Dendritic cell treated with granulocyte-macrophage colony-stimulating factor and Interleukin-4, amounts not matched to agents 40 ng/mL and 50 ng/mL, for 4 days (primary cell): ENCODE measurements at regions not wholly inside any gene's neighbourhood (a gene's known extent, or its start where the extent isn't known, plus 50 kb on each side); places are given as distances from the start of the nearest gene placed in this dataset.

ENCODE experiments used
- H3K27ac Mint-ChIP-seq: one replicate; pipeline ENCODE4 v1.8.0; 2022; ENCODE audit warnings: mild to moderate bottlenecking, mixed read lengths
- H3K27me3 Mint-ChIP-seq: one replicate; pipeline ENCODE4 v1.8.0; 2022; ENCODE audit warnings: mild to moderate bottlenecking, mixed read lengths
- H3K36me3 Mint-ChIP-seq: one replicate; pipeline ENCODE4 v1.8.0; 2022; ENCODE audit warnings: low read depth, mixed read lengths
- H3K4me1 Mint-ChIP-seq: one replicate; pipeline ENCODE4 v1.8.0; 2022; ENCODE audit warnings: low read depth, mixed read lengths
- H3K4me3 Mint-ChIP-seq: one replicate; pipeline ENCODE4 v1.8.0; 2022; ENCODE audit warnings: mild to moderate bottlenecking, moderate library complexity, mixed read lengths
- H3K9me3 Mint-ChIP-seq: one replicate; pipeline ENCODE4 v1.8.0; 2022; ENCODE audit warnings: mixed read lengths
- intact Hi-C: fragments of 100-400 bp; cut with micrococcal nuclease; formaldehyde crosslinking; loops from one replicate; pipeline ENCODE4 v1.15.0; 2022

DNA sequence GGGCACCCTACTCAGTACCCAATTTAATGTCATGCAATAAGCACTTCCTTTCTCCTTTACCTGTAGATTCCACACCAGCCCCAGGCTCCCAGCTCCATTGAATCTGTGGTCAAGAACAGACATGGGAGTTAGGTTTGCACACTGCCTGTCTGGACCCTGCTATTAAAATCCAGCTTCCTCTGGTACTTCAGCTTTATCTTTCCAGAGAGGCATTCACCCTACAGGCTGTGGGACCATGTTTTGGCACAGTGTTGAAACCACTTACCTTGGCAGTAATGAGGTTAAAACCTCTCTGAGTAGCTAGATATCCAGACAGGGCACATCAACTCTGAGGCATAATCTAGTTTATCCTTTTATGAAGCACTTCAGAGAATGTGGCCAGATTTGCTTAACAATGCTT is 191.5 kb upstream of the PCSK5 start:
- no peak overlapping the region for H3K27ac Mint-ChIP-seq
- no peaks in the 10 kb centered on the region for H3K4me1 Mint-ChIP-seq
- H3K4me3 Mint-ChIP-seq, result no peak overlapping the region
- H3K9me3 Mint-ChIP-seq, result no peaks in the 10 kb centered on the region
- no peaks in the 10 kb centered on the region for H3K36me3 Mint-ChIP-seq
- H3K27me3 Mint-ChIP-seq, result no peaks in the 10 kb centered on the region
- intact Hi-C loops, result no loop called here

DNA sequence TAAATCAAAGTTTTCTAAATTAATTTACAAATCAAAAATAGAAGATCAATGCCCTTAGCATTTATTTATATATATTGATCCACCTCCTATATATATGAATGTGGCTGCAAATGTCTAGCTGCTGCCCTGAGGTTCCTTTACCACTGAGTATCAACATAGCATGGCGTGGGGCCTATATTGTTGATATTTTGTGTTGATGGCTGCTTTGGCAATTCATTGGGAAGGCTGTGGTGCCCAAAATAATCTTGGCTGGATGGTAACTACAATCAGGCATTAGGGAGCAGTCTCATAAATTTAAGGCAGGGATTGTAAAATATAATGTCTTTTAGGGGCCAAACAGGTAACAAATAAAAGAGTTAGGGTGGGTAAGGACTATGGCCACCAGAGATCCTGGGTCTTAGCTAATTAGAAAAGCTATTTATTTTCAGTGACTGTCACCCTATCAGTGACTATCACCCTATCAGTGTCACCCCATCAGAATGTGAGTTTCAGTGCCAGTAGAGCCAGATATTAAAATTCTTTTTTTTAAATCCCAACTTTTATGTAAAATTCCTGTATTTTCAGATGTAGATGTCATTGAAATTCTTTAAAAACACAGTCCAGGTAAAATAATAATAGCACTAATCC is 190.7 kb upstream of the PCSK5 start:
- Mint-ChIP-seq H3K9me3 (no peaks in the 10 kb centered on the region), H3K4me1 (no peaks in the 10 kb centered on the region), H3K27me3 (no peaks in the 10 kb centered on the region), H3K4me3 (no peak overlapping the region), H3K27ac (no peak overlapping the region), H3K36me3 (no peaks in the 10 kb centered on the region)
- intact Hi-C loops, result no loop called here

DNA sequence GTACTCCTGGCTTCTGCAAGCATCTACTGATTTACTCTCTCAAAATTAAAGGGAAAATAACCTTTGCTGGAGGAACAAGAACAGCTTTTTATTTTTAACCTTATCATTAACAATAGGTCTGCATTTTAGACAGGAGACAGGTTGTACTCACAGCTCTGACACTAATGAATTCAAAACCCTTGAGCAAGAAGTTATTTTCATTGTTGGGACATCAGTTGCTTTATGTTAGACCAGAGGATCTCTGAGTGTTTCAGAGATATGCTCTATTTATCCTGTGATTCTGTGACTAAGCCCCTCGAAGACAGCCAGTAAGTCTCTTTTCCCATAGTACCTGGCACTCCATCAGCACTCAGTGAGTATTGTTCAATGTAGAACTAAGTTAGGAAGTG is 190.2 kb upstream of the PCSK5 start:
- Mint-ChIP-seq H3K27me3 (no peaks in the 10 kb centered on the region), H3K4me1 (no peaks in the 10 kb centered on the region), H3K9me3 (peaks cover under 1% of the 10 kb centered on the region), H3K36me3 (no peaks in the 10 kb centered on the region), H3K27ac (no peak overlapping the region), H3K4me3 (no peak overlapping the region)
- intact Hi-C loops, result no loop called here

DNA sequence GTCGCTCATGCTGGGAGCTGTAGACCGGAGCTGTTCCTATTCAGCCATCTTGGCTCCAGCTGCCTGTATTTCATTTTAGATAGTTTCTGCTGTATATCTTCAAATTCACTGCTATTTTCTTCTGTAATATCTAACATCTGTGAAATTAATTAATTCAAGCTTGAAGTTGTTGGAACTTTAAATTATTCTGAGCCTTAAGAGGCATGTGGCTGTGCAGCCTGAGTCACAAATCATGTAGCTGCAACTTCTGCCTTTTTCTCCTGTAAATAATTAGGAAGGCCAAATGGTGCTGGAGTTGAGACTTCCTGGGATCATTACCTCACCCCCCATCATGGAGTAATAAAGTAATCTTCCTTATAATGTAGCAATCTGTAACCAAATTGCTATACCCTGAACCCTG is 183.3 kb upstream of the PCSK5 start:
- intact Hi-C loops, result no loop called here

DNA sequence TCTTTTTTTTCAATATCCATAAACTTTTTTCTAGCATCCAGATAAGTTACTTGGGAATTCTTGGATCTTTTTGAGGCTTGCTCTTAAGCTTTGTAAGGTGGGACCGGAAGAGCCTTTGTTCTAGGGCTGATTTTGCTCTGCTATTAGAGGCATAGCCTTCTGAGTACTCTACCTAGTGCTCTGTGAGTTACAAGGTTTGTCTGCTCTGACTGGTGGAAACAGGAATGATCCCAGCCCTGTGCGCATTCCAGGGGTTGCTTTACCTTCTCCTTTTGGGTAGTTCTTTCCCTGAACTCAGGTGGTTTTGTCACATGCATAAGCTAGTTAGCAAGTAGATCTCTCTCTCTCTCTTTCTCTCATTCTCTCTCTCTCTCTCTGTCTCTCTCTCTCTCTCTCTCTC is 180.8 kb upstream of the PCSK5 start:
- intact Hi-C loops, result no loop called here
- Mint-ChIP-seq H3K4me3 (no peak overlapping the region), H3K27me3 (no peaks in the 10 kb centered on the region), H3K36me3 (no peaks in the 10 kb centered on the region), H3K9me3 (peaks cover 9% of the 10 kb centered on the region), H3K4me1 (no peaks in the 10 kb centered on the region), H3K27ac (no peak overlapping the region)

More for the DNA sequence above, 183.3 kb upstream of the PCSK5 start:
- Mint-ChIP-seq H3K27ac (no peak overlapping the region), H3K36me3 (no peaks in the 10 kb centered on the region), H3K4me3 (no peak overlapping the region), H3K27me3 (no peaks in the 10 kb centered on the region), H3K9me3 (peaks cover 9% of the 10 kb centered on the region), H3K4me1 (no peaks in the 10 kb centered on the region)

DNA sequence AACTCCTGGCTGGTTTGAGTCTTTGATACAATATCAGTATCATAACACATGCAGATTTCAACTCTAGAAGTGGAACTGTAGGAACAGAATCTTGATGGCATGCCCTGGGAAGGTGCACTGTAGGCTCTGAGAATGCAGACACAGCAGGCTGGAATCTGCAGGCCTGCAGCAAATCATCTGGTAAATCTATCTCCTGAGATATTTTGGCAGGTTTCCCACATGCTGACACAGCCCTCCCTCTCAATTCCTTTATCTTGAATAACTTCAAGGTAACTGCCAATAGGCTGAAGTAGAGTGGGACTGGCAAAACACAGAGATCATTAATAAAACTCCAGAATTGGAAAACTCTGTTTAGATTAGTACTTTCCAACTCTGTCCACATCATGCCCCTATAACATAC is 177.8 kb upstream of the PCSK5 start:
- no peaks in the 10 kb centered on the region for H3K4me1 Mint-ChIP-seq
- H3K4me3 Mint-ChIP-seq, result no peak overlapping the region
- H3K27me3 Mint-ChIP-seq, result no peaks in the 10 kb centered on the region
- intact Hi-C loops, result no loop called here
- no peaks in the 10 kb centered on the region for H3K36me3 Mint-ChIP-seq
- no peak overlapping the region for H3K27ac Mint-ChIP-seq
- no peaks in the 10 kb centered on the region for H3K9me3 Mint-ChIP-seq

DNA sequence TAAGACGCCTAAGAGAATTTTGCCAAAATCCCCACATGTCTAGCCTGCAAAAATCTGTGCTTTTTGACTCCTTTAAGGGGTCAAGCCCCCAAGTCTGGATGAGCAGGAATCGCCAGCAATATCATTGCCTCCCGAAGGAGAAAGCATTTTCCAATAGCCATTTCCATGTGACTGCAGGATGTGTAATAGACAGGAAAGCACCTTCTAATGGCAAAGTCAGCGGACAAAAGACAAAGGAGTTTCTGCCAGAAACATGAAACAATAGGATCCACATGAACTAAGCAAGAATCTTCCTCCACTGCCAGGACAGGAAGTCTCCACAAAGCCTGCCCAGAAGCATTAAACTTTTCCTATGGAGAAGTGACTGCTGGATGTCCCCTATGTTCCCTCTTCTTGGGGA is 177.1 kb upstream of the PCSK5 start:
- Mint-ChIP-seq H3K36me3 (no peaks in the 10 kb centered on the region), H3K4me1 (no peaks in the 10 kb centered on the region), H3K4me3 (no peak overlapping the region), H3K27ac (no peak overlapping the region), H3K9me3 (no peaks in the 10 kb centered on the region), H3K27me3 (no peaks in the 10 kb centered on the region)
- intact Hi-C loops, result no loop called here

- no peak overlapping the region for H3K4me3 Mint-ChIP-seq
- no peaks in the 10 kb centered on the region for H3K27me3 Mint-ChIP-seq
- no peaks in the 10 kb centered on the region for H3K36me3 Mint-ChIP-seq
- H3K27ac Mint-ChIP-seq, result no peak overlapping the region
- intact Hi-C loops, result no loop called here
- H3K9me3 Mint-ChIP-seq, result peaks cover 6% of the 10 kb centered on the region
- no peaks in the 10 kb centered on the region for H3K4me1 Mint-ChIP-seq
Observed at GRCh38 chr9:75715360-75715759, 175.1 kb upstream of the PCSK5 start.

DNA sequence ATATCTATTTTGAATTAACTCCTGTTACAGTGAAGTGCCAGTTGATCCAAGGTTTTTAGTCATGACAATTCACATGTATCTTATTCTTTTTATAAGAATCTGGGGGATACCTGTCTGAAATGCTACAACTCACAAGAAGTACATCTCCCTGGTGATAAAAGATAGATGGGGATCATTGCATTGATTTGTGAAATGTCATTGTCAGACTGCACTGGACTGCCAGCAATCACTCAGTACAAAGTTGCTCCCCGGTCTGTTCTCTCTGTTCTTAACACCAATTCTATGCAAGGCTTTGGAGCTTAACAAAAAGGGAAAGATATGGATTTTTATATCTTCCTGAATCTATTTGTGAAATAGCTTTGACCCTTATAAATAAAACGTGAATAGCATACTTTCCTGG is 171.8 kb upstream of the PCSK5 start:
- intact Hi-C loops, result no loop called here
- Mint-ChIP-seq H3K36me3 (no peaks in the 10 kb centered on the region), H3K27me3 (no peaks in the 10 kb centered on the region), H3K4me3 (no peak overlapping the region), H3K27ac (no peak overlapping the region), H3K9me3 (peaks cover 9% of the 10 kb centered on the region), H3K4me1 (no peaks in the 10 kb centered on the region)

DNA sequence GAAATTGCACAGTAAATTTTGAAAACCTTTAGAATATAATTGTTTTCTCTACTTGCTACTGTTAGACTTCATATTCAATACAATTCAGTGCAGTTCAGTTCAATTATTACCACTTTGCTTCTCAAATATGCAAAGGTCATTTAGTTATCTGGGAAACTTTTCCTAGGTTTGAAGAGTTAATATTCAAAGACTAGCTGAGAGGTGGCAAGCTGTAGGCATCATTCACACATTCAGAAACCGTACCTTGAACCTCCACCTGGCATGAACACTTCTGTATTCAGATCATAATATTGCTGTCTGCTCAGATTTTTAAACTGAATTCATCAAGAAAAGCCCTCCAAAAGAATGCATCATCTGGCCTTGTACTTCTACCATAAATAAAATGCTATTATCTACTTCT is 162.1 kb upstream of the PCSK5 start:
- Mint-ChIP-seq H3K9me3 (no peaks in the 10 kb centered on the region), H3K36me3 (no peaks in the 10 kb centered on the region), H3K4me3 (no peak overlapping the region), H3K27ac (no peak overlapping the region), H3K4me1 (no peaks in the 10 kb centered on the region), H3K27me3 (no peaks in the 10 kb centered on the region)
- intact Hi-C loops, result no loop called here

DNA sequence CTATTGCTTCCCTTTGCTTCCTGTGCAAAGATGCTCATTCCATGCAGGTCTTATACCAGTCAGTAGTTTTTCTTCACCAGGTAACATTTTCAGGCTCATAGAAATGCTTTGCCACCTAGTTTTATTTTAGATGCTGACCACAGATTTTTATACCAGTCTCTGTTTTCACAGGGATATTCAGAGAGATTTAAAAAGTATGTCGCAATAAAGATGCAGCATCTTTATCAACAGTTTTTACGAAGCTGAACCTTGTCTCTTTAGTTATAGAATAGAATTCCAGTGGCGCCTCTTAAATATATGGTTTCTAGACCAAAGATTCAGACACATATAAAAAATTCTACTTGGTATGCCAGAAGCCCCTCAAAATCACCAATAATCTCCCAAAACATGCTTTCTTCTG is 155.7 kb upstream of the PCSK5 start:
- H3K27ac Mint-ChIP-seq, result no peak overlapping the region
- H3K36me3 Mint-ChIP-seq, result no peaks in the 10 kb centered on the region
- no peaks in the 10 kb centered on the region for H3K9me3 Mint-ChIP-seq
- intact Hi-C loops, result no loop called here
- H3K27me3 Mint-ChIP-seq, result peaks cover 2% of the 10 kb centered on the region
- no peaks in the 10 kb centered on the region for H3K4me1 Mint-ChIP-seq
- H3K4me3 Mint-ChIP-seq, result no peak overlapping the region

- Mint-ChIP-seq H3K36me3 (no peaks in the 10 kb centered on the region), H3K4me3 (no peak overlapping the region), H3K4me1 (no peaks in the 10 kb centered on the region), H3K9me3 (peaks cover 9% of the 10 kb centered on the region), H3K27ac (no peak overlapping the region), H3K27me3 (no peaks in the 10 kb centered on the region)
- intact Hi-C loops, result no loop called here
Observed at GRCh38 chr9:75739884-75740611, 150.4 kb upstream of the PCSK5 start.

DNA sequence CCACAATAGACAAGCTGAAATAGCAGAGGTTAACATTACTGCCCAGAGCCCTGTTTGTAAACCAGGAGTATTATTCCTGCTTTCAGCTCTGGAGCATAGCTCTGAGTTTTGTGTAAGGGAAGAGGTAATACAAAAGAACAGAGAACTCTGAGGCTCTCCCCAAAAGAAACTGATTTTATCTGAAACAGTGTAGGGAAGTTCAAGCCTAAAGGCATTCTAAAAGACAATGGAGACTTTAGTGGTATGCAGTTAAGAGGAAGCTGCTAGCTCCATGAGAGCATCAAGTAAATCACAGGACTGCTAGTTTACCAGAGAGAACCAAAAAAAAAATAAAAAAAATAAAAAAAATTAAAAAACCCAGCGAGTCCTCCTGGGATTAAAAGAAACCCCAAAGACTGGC is 146.6 kb upstream of the PCSK5 start:
- H3K36me3 Mint-ChIP-seq, result no peaks in the 10 kb centered on the region
- no peaks in the 10 kb centered on the region for H3K4me1 Mint-ChIP-seq
- intact Hi-C loops, result no loop called here
- H3K4me3 Mint-ChIP-seq, result no peak overlapping the region
- H3K27ac Mint-ChIP-seq, result no peak overlapping the region
- no peaks in the 10 kb centered on the region for H3K27me3 Mint-ChIP-seq
- peaks cover 9% of the 10 kb centered on the region for H3K9me3 Mint-ChIP-seq

- Mint-ChIP-seq H3K4me1 (no peaks in the 10 kb centered on the region), H3K9me3 (no peaks in the 10 kb centered on the region), H3K36me3 (no peaks in the 10 kb centered on the region), H3K27ac (no peak overlapping the region), H3K27me3 (no peaks in the 10 kb centered on the region), H3K4me3 (no peak overlapping the region)
- intact Hi-C loops, result no loop called here
Observed at GRCh38 chr9:75754080-75754479, 136.4 kb upstream of the PCSK5 start.

GRCh38 chr9:75775166-75775565 is 115.3 kb upstream of the PCSK5 start:
- no peak overlapping the region for H3K27ac Mint-ChIP-seq
- intact Hi-C loops, result no loop called here
- no peaks in the 10 kb centered on the region for H3K27me3 Mint-ChIP-seq
- H3K4me3 Mint-ChIP-seq, result no peak overlapping the region
- no peaks in the 10 kb centered on the region for H3K36me3 Mint-ChIP-seq
- peaks cover 17% of the 10 kb centered on the region for H3K9me3 Mint-ChIP-seq
- H3K4me1 Mint-ChIP-seq, result no peaks in the 10 kb centered on the region
